Colonic mucosa (tissue), 4 donors: ENCODE measurements at regions not wholly inside any gene's neighbourhood (a gene's known extent, or its start where the extent isn't known, plus 50 kb on each side); places are given as distances from the start of the nearest gene placed in this dataset.

Source experiments
- DNase-seq: peaks from one replicate; pipeline ENCODE4 v3.0.0-alpha.2; 2020
- H3K27ac ChIP-seq: fragments of 200-600 bp; one replicate; pipeline ENCODE4 v1.8.0; 2021
- H3K27me3 ChIP-seq: fragments of 200-600 bp; one replicate; pipeline ENCODE4 v1.8.0; 2021
- H3K36me3 ChIP-seq: fragments of 200-600 bp; one replicate; pipeline ENCODE4 v1.8.0; 2021
- H3K4me1 ChIP-seq: fragments of 200-600 bp; one replicate; pipeline ENCODE4 v1.8.0; 2021; ENCODE audit warnings: mild to moderate bottlenecking
- H3K4me3 ChIP-seq: fragments of 200-600 bp; one replicate; pipeline ENCODE4 v1.8.0; 2021
- H3K9ac ChIP-seq, 2 donors: one replicate each; pipeline ENCODE4 v1.7.0; 2013; ENCODE audit warnings: control low read depth in 2 of 2, low read depth in 2 of 2, low read length in 2 of 2
- H3K9me3 ChIP-seq: fragments of 200-600 bp; one replicate; pipeline ENCODE4 v1.8.0; 2021
- intact Hi-C: fragments of 100-400 bp; cut with DNase I; formaldehyde crosslinking; loops from one replicate; pipeline ENCODE4 v1.14.1; 2022
- TF ChIP-seq, protein P1 (sequence below): fragments of 200-600 bp; IDR thresholded peaks from one replicate; pipeline ENCODE4 v1.8.0; 2022; ENCODE audit warnings: antibody characterized with exemption, mild to moderate bottlenecking
- donor health status: healthy.
- donor health status: DM: no; HTN: no; CAD: no.
- donor health status: DM: no; HTN: no; CAD: no.

DNA sequence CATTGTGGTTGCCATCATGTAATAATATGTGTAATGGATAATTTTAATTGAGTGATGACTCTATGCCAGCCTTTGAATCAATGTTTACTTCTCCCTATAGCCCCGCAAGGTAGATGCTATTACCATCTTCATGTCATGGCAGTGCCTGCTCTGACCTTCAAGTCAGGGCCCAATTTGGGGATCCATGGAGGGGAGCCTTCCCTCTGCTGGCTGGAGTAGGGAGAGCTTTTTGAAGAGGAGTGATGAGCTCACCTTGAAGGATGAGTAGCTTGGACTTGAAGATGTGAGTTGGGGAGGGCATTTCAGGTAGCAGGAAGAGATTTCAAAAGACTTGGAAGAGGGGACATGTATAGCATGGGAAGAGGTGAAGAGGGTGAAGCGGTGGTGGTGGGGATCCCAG is 189.2 kb downstream of the FOXD2 start:
- no peak overlapping the region for H3K4me3 ChIP-seq
- H3K4me1 ChIP-seq, result no peaks in the 10 kb centered on the region
- H3K27ac ChIP-seq, result no peak overlapping the region
- no peaks in the 10 kb centered on the region for H3K36me3 ChIP-seq
- intact Hi-C loops, result no loop called here
- TF ChIP-seq, protein P1, sequence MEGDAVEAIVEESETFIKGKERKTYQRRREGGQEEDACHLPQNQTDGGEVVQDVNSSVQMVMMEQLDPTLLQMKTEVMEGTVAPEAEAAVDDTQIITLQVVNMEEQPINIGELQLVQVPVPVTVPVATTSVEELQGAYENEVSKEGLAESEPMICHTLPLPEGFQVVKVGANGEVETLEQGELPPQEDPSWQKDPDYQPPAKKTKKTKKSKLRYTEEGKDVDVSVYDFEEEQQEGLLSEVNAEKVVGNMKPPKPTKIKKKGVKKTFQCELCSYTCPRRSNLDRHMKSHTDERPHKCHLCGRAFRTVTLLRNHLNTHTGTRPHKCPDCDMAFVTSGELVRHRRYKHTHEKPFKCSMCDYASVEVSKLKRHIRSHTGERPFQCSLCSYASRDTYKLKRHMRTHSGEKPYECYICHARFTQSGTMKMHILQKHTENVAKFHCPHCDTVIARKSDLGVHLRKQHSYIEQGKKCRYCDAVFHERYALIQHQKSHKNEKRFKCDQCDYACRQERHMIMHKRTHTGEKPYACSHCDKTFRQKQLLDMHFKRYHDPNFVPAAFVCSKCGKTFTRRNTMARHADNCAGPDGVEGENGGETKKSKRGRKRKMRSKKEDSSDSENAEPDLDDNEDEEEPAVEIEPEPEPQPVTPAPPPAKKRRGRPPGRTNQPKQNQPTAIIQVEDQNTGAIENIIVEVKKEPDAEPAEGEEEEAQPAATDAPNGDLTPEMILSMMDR, result no peak
- no peaks in the 10 kb centered on the region for H3K9me3 ChIP-seq
- no peak overlapping the region for H3K9ac ChIP-seq
- no peaks in the 10 kb centered on the region for H3K27me3 ChIP-seq
- peak; percentile 6 for DNase-seq

DNA sequence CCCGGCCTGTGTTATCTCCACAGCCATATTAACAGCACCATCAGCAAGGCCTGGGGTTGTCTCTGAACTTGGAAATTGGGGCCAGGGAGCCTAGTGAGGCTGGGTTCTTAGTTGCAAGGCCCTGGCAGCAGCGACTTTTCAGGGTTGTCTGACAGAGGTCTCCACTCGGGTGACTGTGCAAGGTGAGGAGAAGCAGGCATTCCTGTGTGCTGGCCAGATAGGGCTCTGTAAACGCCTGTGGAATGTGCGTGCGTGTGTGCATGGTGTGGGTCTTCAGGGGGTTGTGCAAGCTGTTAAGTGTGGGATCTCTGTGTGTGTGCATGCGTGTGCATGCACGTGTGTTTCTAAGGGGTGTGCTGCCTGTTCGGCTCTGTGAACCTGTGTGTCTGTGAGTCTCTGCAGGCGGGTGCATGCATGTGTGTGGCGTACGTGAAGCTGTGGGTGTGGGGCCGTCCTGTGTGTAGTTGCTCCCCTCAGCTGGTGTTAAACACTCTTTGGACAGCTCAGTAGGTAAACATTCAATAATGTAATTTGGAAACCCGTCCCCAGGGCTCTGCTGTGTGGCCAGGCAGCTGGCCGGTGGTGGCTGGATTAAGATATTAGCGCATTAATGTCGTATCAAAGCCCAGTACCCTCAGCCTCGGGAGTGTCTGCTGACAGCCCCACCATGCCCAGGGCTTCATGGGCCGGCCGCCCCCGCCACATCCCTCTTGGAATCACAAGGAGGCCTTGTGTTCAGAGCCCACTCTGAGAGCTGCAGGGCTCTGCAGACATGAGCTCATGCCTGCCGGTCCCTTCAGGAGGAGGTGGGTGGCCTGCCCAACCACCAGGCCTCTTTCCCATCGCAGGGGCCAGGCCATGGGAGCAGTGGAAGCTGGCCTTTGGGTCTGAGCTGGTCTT is 189.9 kb downstream of the FOXD2 start:
- Histone ChIP-seq H3K4me3 (no peak overlapping the region), H3K36me3 (no peaks in the 10 kb centered on the region), H3K27me3 (no peaks in the 10 kb centered on the region), H3K27ac (no peak overlapping the region), H3K4me1 (no peaks in the 10 kb centered on the region), H3K9ac (no peak overlapping the region), H3K9me3 (no peaks in the 10 kb centered on the region)
- intact Hi-C loops, result no loop called here
- peak; percentile 14 for DNase-seq
- TF ChIP-seq, protein P1, result no peak

DNA sequence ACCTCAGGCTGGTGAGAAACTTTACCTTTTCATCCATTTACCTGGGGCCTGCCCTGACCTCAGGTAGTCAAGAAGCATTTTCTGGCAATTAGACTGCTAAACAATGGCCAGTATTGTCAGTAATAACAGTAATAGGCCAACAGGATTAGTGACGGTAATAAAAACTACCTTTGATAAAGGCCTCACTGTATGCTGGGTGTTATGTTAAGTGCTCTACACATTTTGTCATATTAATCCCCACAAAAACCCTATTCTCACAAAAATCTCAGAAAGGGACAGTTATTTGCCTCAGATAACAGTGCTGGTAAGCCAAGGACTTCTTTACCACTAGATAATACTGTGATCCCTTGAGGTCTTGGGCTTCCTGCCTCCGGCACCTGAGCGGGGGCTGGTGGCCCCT is 191.4 kb downstream of the FOXD2 start:
- intact Hi-C loops, result no loop called here
- Histone ChIP-seq H3K27ac (no peak overlapping the region), H3K4me1 (no peaks in the 10 kb centered on the region), H3K9ac (no peak overlapping the region), H3K4me3 (no peak overlapping the region), H3K9me3 (no peaks in the 10 kb centered on the region), H3K27me3 (no peaks in the 10 kb centered on the region), H3K36me3 (no peaks in the 10 kb centered on the region)
- no peak for DNase-seq
- TF ChIP-seq, protein P1, result no peak

DNA sequence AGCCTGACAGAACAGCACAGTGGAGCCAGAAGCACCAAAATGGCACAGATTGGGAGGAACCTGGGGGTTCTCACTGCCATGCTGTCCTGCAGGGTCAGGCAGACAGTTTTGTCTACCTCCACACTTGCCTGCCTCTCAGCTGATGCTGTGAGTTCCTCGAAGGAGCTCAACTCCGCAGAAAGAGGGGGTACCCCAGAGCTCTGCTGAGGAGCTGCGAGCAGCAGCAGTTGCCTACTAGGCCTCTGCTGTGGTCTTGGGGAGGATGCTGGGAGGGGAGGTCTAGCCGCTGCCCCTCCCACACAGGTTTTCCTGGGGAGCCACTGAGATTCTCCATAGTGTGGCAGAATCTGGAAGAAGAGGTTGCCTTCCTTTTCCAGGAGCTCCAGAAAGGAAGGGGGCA is 192.5 kb downstream of the FOXD2 start:
- TF ChIP-seq, protein P1, result no peak
- intact Hi-C loops, result no loop called here
- Histone ChIP-seq H3K36me3 (no peaks in the 10 kb centered on the region), H3K27ac (no peak overlapping the region), H3K4me3 (no peak overlapping the region), H3K4me1 (no peaks in the 10 kb centered on the region), H3K9ac (no peak overlapping the region), H3K9me3 (no peaks in the 10 kb centered on the region), H3K27me3 (no peaks in the 10 kb centered on the region)
- DNase-seq, result no peak

DNA sequence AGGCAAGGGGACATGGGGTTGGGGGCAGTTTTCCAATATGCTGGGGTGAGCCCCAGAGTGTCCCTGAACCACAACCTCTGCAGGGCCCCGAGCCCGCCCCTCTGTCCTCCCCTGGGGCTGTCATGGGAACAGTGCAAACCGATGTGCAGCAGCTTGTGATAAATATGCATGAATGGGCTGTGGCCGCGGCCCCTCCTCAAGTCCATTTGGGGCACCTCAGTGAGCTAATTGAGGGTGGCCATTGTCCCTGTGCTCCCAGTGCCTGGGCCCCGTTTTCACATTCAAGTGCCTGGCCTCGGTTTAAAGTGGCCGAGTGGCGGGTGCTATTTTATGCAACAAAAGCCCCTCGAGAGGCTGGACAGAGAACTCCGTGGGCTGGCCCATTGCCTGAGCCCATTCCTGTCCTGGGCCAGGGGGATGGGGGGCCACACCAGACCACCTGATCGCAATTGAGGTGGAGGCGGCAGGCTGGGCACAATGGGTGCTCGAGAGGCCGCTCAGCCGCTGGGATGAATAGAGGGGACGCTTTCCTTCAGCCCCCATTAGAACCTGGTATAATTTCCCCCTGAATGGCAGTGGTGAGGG is 193.7 kb downstream of the FOXD2 start:
- Histone ChIP-seq H3K27me3 (no peaks in the 10 kb centered on the region), H3K36me3 (no peaks in the 10 kb centered on the region), H3K27ac (no peak overlapping the region), H3K9me3 (no peaks in the 10 kb centered on the region), H3K4me3 (no peak overlapping the region), H3K9ac (no peak overlapping the region), H3K4me1 (no peaks in the 10 kb centered on the region)
- intact Hi-C loops, result no loop called here
- TF ChIP-seq, protein P1, result no peak
- no peak for DNase-seq
